GM23338 (cell line): ENCODE measurements at regions not wholly inside any gene's neighbourhood (a gene's known extent, or its start where the extent isn't known, plus 50 kb on each side); places are given as distances from the start of the nearest gene placed in this dataset.
A peak's percentile ranks its signal among the peaks of the same experiment; 100 is the strongest.

Experiments
- ATAC-seq: fragments of 200-7000 bp; cut with Tn5 transposase; 3 replicates; pipeline ENCODE4 v1.9.1; 2020
- DNase-seq: peaks from one replicate; pipeline ENCODE4 v3.0.0-alpha.2; 2015; ENCODE audit warnings: low spot score
- H2AFZ ChIP-seq: fragments of 200-600 bp; sonication (generic); 2 replicates; pipeline ENCODE4 v1.8.0; 2016; ENCODE audit warnings: antibody characterized with exemption, mild to moderate bottlenecking, moderate library complexity
- H3F3A ChIP-seq: fragments of 200-600 bp; sonication (generic); replicated peaks from 2 replicates; pipeline ENCODE4 v1.8.0; 2017; ENCODE audit warnings: antibody characterized with exemption, mixed run types, low read depth
- H3K27ac ChIP-seq: fragments of 200-600 bp; sonication (generic); 2 replicates; pipeline ENCODE4 v1.6.1; 2016; ENCODE audit warnings: low read depth
- H3K27me3 ChIP-seq: fragments of 200-600 bp; sonication (generic); 2 replicates; pipeline ENCODE4 v1.8.0; 2016; ENCODE audit warnings: mild to moderate bottlenecking, mixed run types, moderate library complexity; ENCODE audit not compliant: insufficient read depth
- H3K36me3 ChIP-seq: fragments of 200-600 bp; sonication (generic); 2 replicates; pipeline ENCODE4 v1.8.0; 2016; ENCODE audit warnings: mild to moderate bottlenecking; ENCODE audit not compliant: insufficient read depth
- H3K4me1 ChIP-seq: fragments of 200-600 bp; sonication (generic); 2 replicates; pipeline ENCODE4 v1.8.0; 2016; ENCODE audit warnings: mild to moderate bottlenecking, moderate library complexity; ENCODE audit not compliant: insufficient read depth
- H3K4me2 ChIP-seq: fragments of 200-600 bp; sonication (generic); 2 replicates; pipeline ENCODE4 v1.7.1; 2017; ENCODE audit warnings: mixed run types
- H3K4me3 ChIP-seq: fragments of 200-600 bp; sonication (generic); 2 replicates; pipeline ENCODE4 v1.6.1; 2016; ENCODE audit warnings: mixed run types
- H3K79me2 ChIP-seq: fragments of 200-600 bp; sonication (generic); replicated peaks from 2 replicates; pipeline ENCODE4 v1.8.0; 2017; ENCODE audit warnings: mild to moderate bottlenecking; ENCODE audit not compliant: insufficient read depth
- H3K9me2 ChIP-seq: fragments of 200-600 bp; sonication (generic); 2 replicates; pipeline ENCODE4 v1.8.0; 2017; ENCODE audit not compliant: insufficient read depth
- H4K20me1 ChIP-seq: fragments of 200-600 bp; sonication (generic); replicated peaks from 2 replicates; pipeline ENCODE4 v1.8.0; 2017; ENCODE audit warnings: mild to moderate bottlenecking; ENCODE audit not compliant: insufficient read depth
- H3K27ac Mint-ChIP-seq: 2 replicates; pipeline ENCODE4 v1.8.0; 2020; ENCODE audit warnings: inconsistent platforms, mild to moderate bottlenecking, moderate library complexity, mixed read lengths
- H3K27me3 Mint-ChIP-seq: 3 replicates; pipeline ENCODE4 v1.8.0; 2022; ENCODE audit warnings: low read depth, mild to moderate bottlenecking, moderate library complexity, mixed read lengths, inconsistent platforms; ENCODE audit not compliant: insufficient read depth, poor library complexity
- H3K36me3 Mint-ChIP-seq: 3 replicates; pipeline ENCODE4 v1.8.0; 2021; ENCODE audit warnings: low read depth, mild to moderate bottlenecking, inconsistent platforms, moderate library complexity, mixed read lengths
- H3K4me1 Mint-ChIP-seq: 3 replicates; pipeline ENCODE4 v1.8.0; 2020; ENCODE audit warnings: mild to moderate bottlenecking, inconsistent platforms, mixed read lengths
- H3K4me3 Mint-ChIP-seq: 3 replicates; pipeline ENCODE4 v1.8.0; 2021; ENCODE audit warnings: moderate library complexity, mild to moderate bottlenecking, inconsistent platforms, mixed read lengths
- H3K9me3 Mint-ChIP-seq: 3 replicates; pipeline ENCODE4 v1.8.0; 2020; ENCODE audit warnings: moderate library complexity, mild to moderate bottlenecking, inconsistent platforms, mixed read lengths
- CREB1 ChIP-seq: fragments of 250-450 bp; sonication (Bioruptor Pico); IDR thresholded peaks from 2 replicates; pipeline ENCODE4 v1.5.0; 2020; ENCODE audit warnings: low read depth, mild to moderate bottlenecking, moderate library complexity
- CTCF ChIP-seq, 2 experiments: fragments of 200-600 bp in 1 of 2; sonication (generic) in 1 of 2; conservative IDR thresholded peaks; 2 replicates each; pipeline versions ENCODE4 v1.5.1 to v1.6.1; 2016 to 2017; ENCODE audit warnings: antibody characterized with exemption in 2 of 2, low read depth in 2 of 2, mild to moderate bottlenecking in 2 of 2, moderate library complexity in 1 of 2
- ETS1 ChIP-seq: IDR thresholded peaks from 2 replicates; pipeline ENCODE4 v1.6.1; 2016; ENCODE audit warnings: antibody characterized with exemption
- EZH2 ChIP-seq: fragments of 200-600 bp; sonication (generic); IDR thresholded peaks from one replicate; pipeline ENCODE4 v1.8.0; 2017; ENCODE audit warnings: antibody characterized with exemption, mild to moderate bottlenecking, low read depth; ENCODE audit not compliant: unreplicated experiment
- EZH2phosphoT487 ChIP-seq: fragments of 200-600 bp; sonication (generic); IDR thresholded peaks from one replicate; pipeline ENCODE4 v1.8.1; 2018; ENCODE audit warnings: antibody characterized with exemption; ENCODE audit not compliant: unreplicated experiment
- JUNB ChIP-seq: IDR thresholded peaks from one replicate; pipeline ENCODE4 v1.6.1; 2016; ENCODE audit warnings: antibody characterized with exemption; ENCODE audit not compliant: unreplicated experiment
- NANOG ChIP-seq: IDR thresholded peaks from 2 replicates; pipeline ENCODE4 v1.6.1; 2016; ENCODE audit warnings: antibody characterized with exemption, borderline replicate concordance
- POLR2AphosphoS5 ChIP-seq: IDR thresholded peaks from 2 replicates; pipeline ENCODE4 v1.6.1; 2016; ENCODE audit warnings: antibody characterized with exemption, low read depth
- REST ChIP-seq: IDR thresholded peaks from one replicate; pipeline ENCODE4 v1.6.1; 2018; ENCODE audit warnings: antibody characterized with exemption; ENCODE audit not compliant: unreplicated experiment
- STAT1 ChIP-seq: IDR thresholded peaks from one replicate; pipeline ENCODE4 v1.6.1; 2016; ENCODE audit warnings: antibody characterized with exemption; ENCODE audit not compliant: unreplicated experiment
- ZNF114 ChIP-seq: fragments of 250-450 bp; sonication (Bioruptor Pico); IDR thresholded peaks from 2 replicates; pipeline ENCODE4 v1.5.0; 2020; ENCODE audit warnings: mild to moderate bottlenecking, moderate library complexity

GRCh38 chrX:124212622-124213021 is 119.8 kb upstream of the TEX13D start:
- H3K27me3 ChIP-seq, result no peaks in the 10 kb centered on the region
- H3K27ac Mint-ChIP-seq, result peak overlapping the region; percentile 65; the same call in 1 of the 2 replicates
- H3K4me3 Mint-ChIP-seq, result no peak overlapping the region
- no peaks in the 10 kb centered on the region for H4K20me1 ChIP-seq
- no peak overlapping the region for H3K4me3 ChIP-seq
- H3K9me3 Mint-ChIP-seq, result no peaks in the 10 kb centered on the region
- no peak overlapping the region for H3K27ac ChIP-seq
- no peak overlapping the region for H2AFZ ChIP-seq
- no peaks in the 10 kb centered on the region for H3K79me2 ChIP-seq
- no peak overlapping the region for H3K4me2 ChIP-seq
- ATAC-seq, result no peak
- DNase-seq, result no peak
- peaks cover 2% of the 10 kb centered on the region for H3K27me3 Mint-ChIP-seq
- no peaks in the 10 kb centered on the region for H3K36me3 Mint-ChIP-seq
- H3K9me2 ChIP-seq, result no peaks in the 10 kb centered on the region
- TF ChIP-seq CREB1 (no peak), CTCF (conservative IDR thresholded peaks at IDR 0.05; ENCODE audit: low read depth in 2 of 2) (no peak), EZH2 (no peak), ETS1 (no peak), POLR2AphosphoS5 (no peak), STAT1 (no peak), JUNB (no peak)
- no peaks in the 10 kb centered on the region for H3K36me3 ChIP-seq
- H3F3A ChIP-seq, result no peaks in the 10 kb centered on the region
- H3K4me1 Mint-ChIP-seq, result peaks cover 29% of the 10 kb centered on the region
- H3K4me1 ChIP-seq, result peaks cover 18% of the 10 kb centered on the region

GRCh38 chrX:124215786-124216185 is 116.7 kb upstream of the TEX13D start:
- Mint-ChIP-seq H3K27ac (no peak overlapping the region), H3K4me1 (peaks cover 48% of the 10 kb centered on the region), H3K9me3 (no peaks in the 10 kb centered on the region), H3K36me3 (no peaks in the 10 kb centered on the region), H3K27me3 (peaks cover 2% of the 10 kb centered on the region), H3K4me3 (no peak overlapping the region)
- H2AFZ ChIP-seq, result no peak overlapping the region
- no peak overlapping the region for H3K4me3 ChIP-seq
- no peak for DNase-seq
- no peaks in the 10 kb centered on the region for H3K36me3 ChIP-seq
- H4K20me1 ChIP-seq, result no peaks in the 10 kb centered on the region
- no peak for ATAC-seq
- H3K27me3 ChIP-seq, result no peaks in the 10 kb centered on the region
- H3K9me2 ChIP-seq, result no peaks in the 10 kb centered on the region
- no peak overlapping the region for H3K4me2 ChIP-seq
- H3K4me1 ChIP-seq, result peaks cover 32% of the 10 kb centered on the region
- no peaks in the 10 kb centered on the region for H3K79me2 ChIP-seq
- no peaks in the 10 kb centered on the region for H3F3A ChIP-seq
- no peak overlapping the region for H3K27ac ChIP-seq
- TF ChIP-seq ZNF114 (CRISPR knock-in tag), result no peak
- TF ChIP-seq EZH2phosphoT487, result no peak
- no peak for TF ChIP-seq JUNB
- TF ChIP-seq POLR2AphosphoS5, result no peak
- no peak for TF ChIP-seq CTCF (conservative IDR thresholded peaks at IDR 0.05; ENCODE audit: low read depth in 2 of 2)
- TF ChIP-seq NANOG, result no peak
- TF ChIP-seq CREB1, result no peak
- TF ChIP-seq ETS1, result no peak
- TF ChIP-seq REST, result no peak
